OCI-LY1 (cell line): ENCODE measurements at regions not wholly inside any gene's neighbourhood (a gene's known extent, or its start where the extent isn't known, plus 50 kb on each side); places are given as distances from the start of the nearest gene placed in this dataset.
"Not testable (repeated sequence)": the region's sequence is repeated elsewhere in the genome, so short reads cannot be mapped to it uniquely, and the experiment has no call there.

Experiments
- CTCF ChIP-seq: fragments of 200-600 bp; sonication (generic), shearing (Covaris generic); IDR thresholded peaks from 2 replicates; pipeline ENCODE4 v1.5.1; 2017; ENCODE audit warnings: mild to moderate bottlenecking, antibody characterized with exemption, low read length, moderate library complexity, mixed read lengths
- EZH2 ChIP-seq: fragments of 200-600 bp; sonication (generic), shearing (Covaris generic); IDR thresholded peaks from 2 replicates; pipeline ENCODE4 v1.8.0; 2017; ENCODE audit warnings: borderline replicate concordance, mixed run types, mild to moderate bottlenecking, antibody characterized with exemption, low read length, moderate library complexity, mixed read lengths

- TF ChIP-seq CTCF, EZH2: not testable (repeated sequence)
These were observed 936.0 kb upstream of the ADAMTS5 start for GRCh38 chr21:27902904-27903303.
